Activated CD8-positive, alpha-beta T cell treated with anti-CD3 and anti-CD28 coated beads for 36 hours (primary cell): ENCODE measurements at regions not wholly inside any gene's neighbourhood (a gene's known extent, or its start where the extent isn't known, plus 50 kb on each side); places are given as distances from the start of the nearest gene placed in this dataset.
A peak's percentile ranks its signal among the peaks of the same experiment; 100 is the strongest.

Experiments
- ATAC-seq: fragments of 200-7000 bp; cut with Tn5 transposase; one replicate; pipeline ENCODE4 v1.10.0; 2021; ENCODE audit warnings: mild to moderate bottlenecking, moderate library complexity
- CTCF ChIA-PET: fragments of 350-600 bp; sonication (Branson Sonifier 250); formaldehyde crosslinking; loops from one replicate; lab custom pipeline; 2021; ENCODE audit warnings: antibody characterized with exemption; lab: Charles Lee
- POLR2A ChIA-PET: fragments of 350-600 bp; sonication (Branson Sonifier 250); formaldehyde crosslinking; loops from one replicate; lab custom pipeline; 2021; ENCODE audit warnings: antibody characterized with exemption; lab: Charles Lee
- DNase-seq: peaks from one replicate; pipeline ENCODE4 v3.0.0-alpha.2; 2020
- H3K27ac Mint-ChIP-seq: one replicate; pipeline ENCODE4 v1.8.0; 2021; ENCODE audit warnings: mild to moderate bottlenecking, mixed read lengths
- H3K27me3 Mint-ChIP-seq: one replicate; pipeline ENCODE4 v1.8.0; 2021; ENCODE audit warnings: mixed read lengths
- H3K36me3 Mint-ChIP-seq: one replicate; pipeline ENCODE4 v1.8.0; 2021; ENCODE audit warnings: low read depth, mixed read lengths
- H3K4me1 Mint-ChIP-seq: one replicate; pipeline ENCODE4 v1.8.0; 2021; ENCODE audit warnings: low read depth, mixed read lengths
- H3K4me3 Mint-ChIP-seq: one replicate; pipeline ENCODE4 v1.8.0; 2021; ENCODE audit warnings: mild to moderate bottlenecking, moderate library complexity, mixed read lengths
- H3K9me3 Mint-ChIP-seq: one replicate; pipeline ENCODE4 v1.8.0; 2021; ENCODE audit warnings: mixed read lengths
- CTCF ChIP-seq: fragments of 200-600 bp; IDR thresholded peaks from one replicate; pipeline ENCODE4 v1.8.0; 2022; ENCODE audit warnings: antibody characterized with exemption, mild to moderate bottlenecking
- intact Hi-C: fragments of 100-400 bp; cut with micrococcal nuclease; formaldehyde crosslinking; loops from one replicate; pipeline ENCODE4 v1.10.0; 2022

GRCh38 chr7:148950806-148951205 is 66.7 kb upstream of the EZH2 start:
- H3K4me3 Mint-ChIP-seq, result no peak overlapping the region
- no peaks in the 10 kb centered on the region for H3K27me3 Mint-ChIP-seq
- H3K9me3 Mint-ChIP-seq, result no peaks in the 10 kb centered on the region
- H3K36me3 Mint-ChIP-seq, result no peaks in the 10 kb centered on the region
- ChIA-PET CTCF (interaction anchor here (1.0 kb wide), 1 partner anchor 9 kb away, joined by 3 read pairs; no protein-coding TSS in a partner anchor), POLR2A (no interaction called here)
- H3K4me1 Mint-ChIP-seq, result no peaks in the 10 kb centered on the region
- intact Hi-C loops, result no loop called here
- no peak overlapping the region for H3K27ac Mint-ChIP-seq
- DNase-seq (no peak), ATAC-seq (no peak)
- TF ChIP-seq CTCF, result no peak

GRCh38 chr7:148944935-148945934 is 61.1 kb upstream of the EZH2 start:
- Mint-ChIP-seq H3K4me3 (no peak overlapping the region), H3K27ac (no peak overlapping the region), H3K4me1 (peaks cover 8% of the 10 kb centered on the region), H3K27me3 (no peaks in the 10 kb centered on the region), H3K9me3 (no peaks in the 10 kb centered on the region), H3K36me3 (peaks cover 1% of the 10 kb centered on the region)
- intact Hi-C loops, result no loop called here
- CTCF ChIA-PET, result no interaction called here
- TF ChIP-seq CTCF, result no peak
- ATAC-seq (no peak), DNase-seq (no peak)
- POLR2A ChIA-PET, result interaction anchor here (1.0 kb wide), 1 partner anchor 89 kb away, joined by 4 read pairs; no protein-coding TSS in a partner anchor

GRCh38 chr7:148941598-148942275 is 57.6 kb upstream of the EZH2 start:
- ChIA-PET POLR2A (interaction anchor here (0.7 to 6.5 kb wide), 30 partner anchors 10 to 368 kb away, joined by 3 to 107 read pairs (median 5); partner anchors contain the start of genes CUL1, EZH2 and ZNF398), CTCF (interaction anchor here (0.7 to 3.4 kb wide), 29 partner anchors 9 to 367 kb away, joined by 3 to 43 read pairs (median 5); no protein-coding TSS in a partner anchor)
- peak overlapping the region; percentile 100 for H3K27ac Mint-ChIP-seq
- peak overlapping the region; percentile 98 for H3K4me3 Mint-ChIP-seq
- H3K36me3 Mint-ChIP-seq, result peaks cover 8% of the 10 kb centered on the region
- no peaks in the 10 kb centered on the region for H3K9me3 Mint-ChIP-seq
- ATAC-seq, result peak; percentile 67
- TF ChIP-seq CTCF, result peak; percentile 72
- H3K4me1 Mint-ChIP-seq, result peaks cover 17% of the 10 kb centered on the region
- no peaks in the 10 kb centered on the region for H3K27me3 Mint-ChIP-seq
- intact Hi-C loops, result loop anchor here (1.0 kb wide), 2 partner anchors 28 to 57 kb away; partner anchors contain the start of gene EZH2
- peak; percentile 89 for DNase-seq

- no peaks in the 10 kb centered on the region for H3K27me3 Mint-ChIP-seq
Observed at GRCh38 chr7:148940702-148941597, 56.9 kb upstream of the EZH2 start.

More at GRCh38 chr7:148940702-148941597, 56.9 kb upstream of the EZH2 start:
- ChIA-PET CTCF (interaction anchor here (0.9 to 3.4 kb wide), 22 partner anchors 11 to 125 kb away, joined by 3 to 43 read pairs (median 6); no protein-coding TSS in a partner anchor), POLR2A (interaction anchor here (0.7 to 6.5 kb wide), 27 partner anchors 10 to 288 kb away, joined by 3 to 107 read pairs (median 5); partner anchors contain the start of genes CUL1, EZH2 and ZNF398)
- DNase-seq (peak; percentile 84), ATAC-seq (peak; percentile 72)
- Mint-ChIP-seq H3K27ac (peak overlapping the region; percentile 100), H3K4me1 (peaks cover 17% of the 10 kb centered on the region), H3K9me3 (no peaks in the 10 kb centered on the region), H3K4me3 (peak overlapping the region; percentile 98), H3K36me3 (peaks cover 8% of the 10 kb centered on the region)
- intact Hi-C loops, result loop anchor here (1.0 kb wide), 2 partner anchors 28 to 57 kb away; partner anchors contain the start of gene EZH2
- no peak for TF ChIP-seq CTCF
